Right renal cortex interstitium (tissue), 3 donors: ENCODE measurements at regions not wholly inside any gene's neighbourhood (a gene's known extent, or its start where the extent isn't known, plus 50 kb on each side); places are given as distances from the start of the nearest gene placed in this dataset.

ENCODE experiments used
- DNase-seq, 3 donors: peaks; one replicate each; pipeline ENCODE4 v3.0.0-alpha.2; 2013; ENCODE audit warnings: low read depth in 3 of 3, low spot score in 2 of 3

- DNase-seq, result no peak
These were observed 162.2 kb upstream of the S100G start for GRCh38 chrX:16487620-16488385.

GRCh38 chrX:16488959-16489358 is 161.0 kb upstream of the S100G start:
- no peak for DNase-seq

- DNase-seq, result no peak
These were observed 158.5 kb upstream of the S100G start for GRCh38 chrX:16491461-16491860.

- no peak for DNase-seq
These were observed 153.8 kb upstream of the S100G start for GRCh38 chrX:16496175-16496574.

GRCh38 chrX:16511796-16512776 is 137.9 kb upstream of the S100G start:
- no peak for DNase-seq

- DNase-seq, result no peak
These were observed 133.6 kb upstream of the S100G start for GRCh38 chrX:16516232-16516876.

- no peak for DNase-seq
These were observed 132.8 kb upstream of the S100G start for GRCh38 chrX:16517039-16517605.

GRCh38 chrX:16518131-16518530 is 131.8 kb upstream of the S100G start:
- no peak for DNase-seq

- DNase-seq, result no peak
These were observed 125.6 kb upstream of the S100G start for GRCh38 chrX:16524316-16524715.

- no peak for DNase-seq
These were observed 124.0 kb upstream of the S100G start for GRCh38 chrX:16526003-16526402.

- DNase-seq, result no peak
These were observed 121.3 kb upstream of the S100G start for GRCh38 chrX:16528620-16529019.
